ENCODE measurements at regions not wholly inside any gene's neighbourhood (a gene's known extent, or its start where the extent isn't known, plus 50 kb on each side); places are given as distances from the start of the nearest gene placed in this dataset.

GRCh38 chr7:144987686-144988085, 151.8 kb upstream of the TPK1 start:
- DNase-seq, result no peak

GRCh38 chr7:144982133-144982532, 146.3 kb upstream of the TPK1 start:
- DNase-seq, result no peak

- no peak for DNase-seq
Observed at GRCh38 chr7:144975882-144976281, 140.0 kb upstream of the TPK1 start.

GRCh38 chr7:144969787-144970186, 133.9 kb upstream of the TPK1 start:
- no peak for DNase-seq

- DNase-seq, result no peak
Observed at GRCh38 chr7:144960763-144961162, 124.9 kb upstream of the TPK1 start.

- no peak for DNase-seq
Observed at GRCh38 chr7:144957998-144958397, 122.1 kb upstream of the TPK1 start.

- DNase-seq, result no peak
Observed at GRCh38 chr7:144955422-144955821, 119.6 kb upstream of the TPK1 start.

GRCh38 chr7:144941127-144941526, 105.3 kb upstream of the TPK1 start:
- no peak for DNase-seq

GRCh38 chr7:144937199-144937598, 101.3 kb upstream of the TPK1 start:
- no peak for DNase-seq

- no peak for DNase-seq
Observed at GRCh38 chr7:144936314-144936713, 100.5 kb upstream of the TPK1 start.

- no peak for DNase-seq
Observed at GRCh38 chr7:144910411-144910810, 74.6 kb upstream of the TPK1 start.

- no peak for DNase-seq
Observed at GRCh38 chr7:144908943-144909556, 73.2 kb upstream of the TPK1 start.

GRCh38 chr7:144908324-144908723, 72.5 kb upstream of the TPK1 start:
- no peak for DNase-seq

GRCh38 chr7:144907577-144907976, 71.7 kb upstream of the TPK1 start:
- DNase-seq, result no peak

GRCh38 chr7:144903201-144903600, 67.3 kb upstream of the TPK1 start:
- no peak for DNase-seq

- DNase-seq, result no peak
Observed at GRCh38 chr7:144892761-144893160, 56.9 kb upstream of the TPK1 start.
